Fibroblast of skin of right biceps (primary cell): ENCODE measurements at regions not wholly inside any gene's neighbourhood (a gene's known extent, or its start where the extent isn't known, plus 50 kb on each side); places are given as distances from the start of the nearest gene placed in this dataset.

Experiments
- DNase-seq: peaks from one replicate; pipeline ENCODE4 v3.0.0-alpha.2; 2013

DNA sequence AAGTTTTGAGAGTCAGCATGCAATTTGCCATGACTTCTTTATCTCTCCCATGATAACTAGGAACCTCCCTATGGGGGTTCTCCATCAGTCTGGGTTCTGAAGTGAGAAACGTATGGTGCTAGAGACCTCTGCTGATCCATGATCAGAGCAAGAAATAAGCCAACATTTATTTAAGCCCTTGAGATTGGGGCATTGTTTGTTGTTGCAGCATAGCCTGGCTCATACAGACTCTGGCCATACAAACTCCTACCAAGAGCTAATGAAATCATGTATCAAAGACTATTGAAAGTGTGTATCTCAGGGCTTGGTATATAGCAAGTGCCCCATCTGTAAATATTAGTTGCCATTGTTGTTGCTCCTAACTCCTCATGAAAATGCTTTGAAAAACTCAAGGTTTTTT, 233.9 kb downstream of the MAF start:
- DNase-seq, result no peak

DNA sequence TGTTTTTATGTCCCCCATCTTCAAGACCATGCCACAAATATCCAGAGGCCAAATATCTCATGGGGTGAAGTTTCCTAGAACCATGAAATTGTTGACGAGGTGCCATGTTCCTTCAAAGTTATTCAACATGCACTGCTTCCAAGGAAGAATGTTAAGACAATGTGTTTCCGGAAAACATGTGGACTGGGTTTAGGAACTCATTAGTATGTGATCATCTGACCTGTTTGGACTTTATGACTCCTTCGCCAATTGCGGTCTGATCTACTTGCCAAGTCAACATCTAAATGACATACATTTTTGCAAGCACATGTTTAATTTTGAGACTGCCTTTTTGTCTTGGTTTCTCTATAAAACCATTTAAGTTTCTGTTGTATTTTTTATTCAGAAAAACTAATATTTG, 234.8 kb downstream of the MAF start:
- no peak for DNase-seq

- no peak for DNase-seq
Observed at GRCh38 chr16:79363484-79363883, 237.1 kb downstream of the MAF start.

- DNase-seq, result no peak
Observed at GRCh38 chr16:79363035-79363434, 237.5 kb downstream of the MAF start.

DNA sequence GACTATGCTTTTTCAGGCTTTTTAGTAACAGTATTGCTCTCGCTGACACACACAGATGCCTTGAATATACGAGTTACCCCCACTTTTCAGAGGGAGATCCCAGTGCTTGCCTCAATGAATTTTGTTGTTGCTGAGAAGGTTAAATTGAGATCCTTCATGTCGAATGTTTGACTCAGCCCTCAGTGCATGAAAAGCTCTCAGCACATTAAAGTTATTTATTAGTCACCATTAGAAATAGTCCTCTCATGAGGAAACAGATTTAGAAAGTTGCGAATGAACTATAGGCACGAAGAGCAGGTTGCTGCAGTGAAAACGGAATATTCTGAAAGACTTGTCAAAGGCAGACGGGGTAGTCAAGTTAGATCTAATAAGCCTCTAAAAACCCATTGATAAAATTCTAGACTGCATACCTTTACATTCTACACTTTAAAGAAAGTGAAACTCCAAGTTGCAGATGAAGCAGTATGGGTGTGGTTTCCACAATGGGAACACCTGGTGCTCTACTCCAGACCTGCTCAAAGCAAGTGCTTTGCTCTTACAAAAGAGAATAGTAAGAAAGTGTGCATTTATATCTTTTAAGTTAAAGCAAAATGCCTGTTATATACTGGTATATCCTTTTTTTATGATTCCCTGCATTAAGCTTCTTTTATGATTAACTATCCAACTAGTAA, 238.1 kb downstream of the MAF start:
- DNase-seq, result no peak

DNA sequence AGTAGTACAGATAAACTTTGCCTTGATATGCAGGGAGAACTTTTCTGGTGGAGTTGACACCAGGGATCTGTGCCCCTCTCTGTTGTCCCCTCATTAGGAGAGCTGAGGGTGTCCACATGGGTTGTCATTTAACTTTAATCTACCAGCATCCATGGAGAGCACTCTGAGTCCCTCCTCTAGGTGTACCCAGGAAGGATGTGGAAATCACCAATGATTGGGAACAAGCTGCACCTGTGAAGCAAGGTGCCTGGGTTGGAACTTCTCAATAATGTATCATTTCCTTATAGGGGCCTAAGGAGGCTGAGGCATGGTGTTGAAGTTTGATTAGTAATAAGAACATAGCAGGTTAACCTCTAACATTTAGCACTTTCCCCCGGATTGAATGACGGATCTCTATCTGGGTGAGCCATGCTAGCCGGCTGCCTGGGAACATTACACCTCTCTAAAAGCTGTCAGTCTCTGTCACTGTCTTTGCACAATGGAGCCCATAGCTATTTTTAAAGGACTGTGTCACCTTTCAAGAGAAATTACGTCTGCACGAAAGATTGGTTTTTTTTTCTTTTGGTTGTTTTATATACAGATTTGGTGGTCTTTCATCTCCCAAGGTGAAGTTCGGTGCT, 239.3 kb downstream of the MAF start:
- DNase-seq, result no peak

DNA sequence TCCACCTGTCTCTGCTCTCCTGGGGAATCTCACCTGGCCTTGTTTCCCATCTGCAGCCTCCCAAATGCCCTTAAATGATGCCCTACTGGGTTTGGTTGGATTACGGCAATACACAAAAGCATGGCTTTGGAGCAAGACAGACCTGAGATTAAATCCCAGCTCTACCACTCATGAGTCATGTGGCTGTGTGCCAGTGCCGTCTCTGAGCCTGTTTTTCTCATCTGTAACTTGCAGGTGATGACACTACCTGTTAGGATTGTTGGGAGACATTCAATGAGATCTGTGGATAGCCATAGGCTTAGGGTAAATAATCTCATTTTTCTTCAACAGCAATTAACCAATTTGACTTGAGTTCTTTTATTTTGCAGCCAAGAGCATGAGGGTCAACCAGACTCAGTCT, 240.3 kb downstream of the MAF start:
- no peak for DNase-seq

DNA sequence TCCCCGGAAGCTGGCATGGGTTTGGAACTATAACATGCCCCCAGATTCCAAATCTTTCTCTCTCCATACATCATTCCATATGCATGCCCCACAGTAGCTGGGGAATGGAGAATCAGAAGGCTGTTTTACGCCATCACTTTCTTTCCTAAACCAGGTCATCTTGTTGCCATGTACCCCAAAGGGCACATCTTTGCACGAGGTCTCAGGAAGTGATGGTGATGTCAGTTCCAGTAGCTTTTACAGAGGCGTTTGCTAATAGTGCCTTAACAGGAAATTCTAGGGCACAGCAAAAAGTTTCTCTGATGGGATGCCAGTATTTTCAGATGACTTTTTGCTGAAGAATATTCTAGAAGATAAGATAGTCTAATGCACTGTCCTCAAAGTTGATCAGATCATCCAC, 241.5 kb downstream of the MAF start:
- DNase-seq, result no peak

DNA sequence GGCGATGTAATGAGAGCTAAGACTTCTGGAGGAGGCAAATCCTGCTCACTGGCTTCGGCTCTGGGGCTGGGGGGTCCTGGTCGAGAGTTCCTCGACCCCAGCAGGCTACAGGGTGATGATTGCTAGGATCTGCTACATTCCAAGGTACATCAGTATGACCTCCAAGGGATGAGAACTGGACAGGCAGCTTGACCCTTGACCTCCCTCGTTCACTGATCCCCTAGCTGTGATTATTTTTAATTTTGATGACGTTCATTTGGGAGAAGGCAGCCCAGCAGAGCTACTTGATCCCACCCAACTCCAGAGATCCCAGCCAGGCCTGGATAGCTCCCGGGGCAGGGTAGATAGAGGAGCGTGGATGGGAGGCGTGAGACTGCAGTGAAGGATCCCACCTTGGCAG, 242.3 kb downstream of the MAF start:
- DNase-seq, result no peak

- no peak for DNase-seq
Observed at GRCh38 chr16:79355600-79356358, 244.8 kb downstream of the MAF start.

GRCh38 chr16:79351927-79352326, 248.6 kb downstream of the MAF start:
- no peak for DNase-seq

- no peak for DNase-seq
Observed at GRCh38 chr16:79349803-79350202, 250.7 kb downstream of the MAF start.

DNA sequence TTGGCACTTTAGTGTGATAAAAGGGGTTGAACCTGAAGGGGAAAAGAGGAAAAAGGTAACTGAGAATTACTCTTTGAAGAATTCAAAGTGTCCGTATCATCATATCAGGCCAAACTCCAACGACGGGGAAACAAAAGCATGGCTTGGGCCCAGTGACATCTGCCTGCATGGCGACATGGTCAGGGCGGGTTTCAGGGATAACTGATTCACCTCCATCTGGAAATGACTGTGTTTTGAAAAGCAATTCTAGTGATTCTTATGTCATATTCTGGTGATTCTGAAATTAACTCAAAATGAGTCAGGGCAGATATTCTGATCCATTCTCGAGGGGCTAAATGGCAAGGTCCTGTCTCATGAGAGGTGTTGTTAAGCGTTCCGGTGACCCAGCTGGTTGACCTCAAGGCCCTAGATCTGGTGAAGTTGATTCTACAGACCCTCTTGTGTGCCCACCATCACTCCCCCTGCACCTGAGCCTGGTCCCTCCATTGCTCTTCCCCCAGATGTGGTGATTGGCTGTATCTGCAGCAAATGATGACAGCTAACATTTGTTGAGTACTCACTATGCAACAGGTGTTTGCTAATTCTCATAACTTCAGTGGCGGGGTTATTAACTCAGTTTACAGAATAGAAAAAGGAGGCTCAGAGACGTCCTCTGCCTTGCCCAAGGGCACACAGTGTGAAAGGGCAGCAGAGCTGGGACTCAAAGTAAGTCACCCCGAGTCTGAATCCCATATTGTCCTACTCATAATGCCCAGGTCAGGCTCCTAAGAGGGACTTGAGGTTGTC, 251.8 kb downstream of the MAF start:
- DNase-seq, result no peak

DNA sequence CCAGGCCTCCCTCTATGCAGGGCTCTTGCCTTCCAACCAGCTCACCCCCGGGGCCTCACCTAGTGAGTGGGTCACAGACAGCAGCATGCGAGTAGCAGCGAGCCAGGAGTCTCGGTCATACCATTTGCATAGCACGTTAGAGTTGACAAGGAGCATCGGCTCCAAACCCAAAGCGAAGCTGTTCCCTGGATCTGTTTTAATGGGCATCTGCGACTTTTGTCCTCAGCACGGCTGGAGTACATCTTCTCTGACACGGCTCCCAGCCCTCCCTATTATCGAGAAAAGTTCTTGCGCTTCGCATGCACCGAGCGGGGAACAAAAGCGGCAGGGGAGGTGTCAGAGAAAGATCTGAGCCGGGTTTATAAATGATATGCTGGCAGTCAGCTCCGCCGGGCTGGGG, 253.3 kb downstream of the MAF start:
- no peak for DNase-seq

GRCh38 chr16:79339863-79340262, 260.7 kb downstream of the MAF start:
- DNase-seq, result no peak

DNA sequence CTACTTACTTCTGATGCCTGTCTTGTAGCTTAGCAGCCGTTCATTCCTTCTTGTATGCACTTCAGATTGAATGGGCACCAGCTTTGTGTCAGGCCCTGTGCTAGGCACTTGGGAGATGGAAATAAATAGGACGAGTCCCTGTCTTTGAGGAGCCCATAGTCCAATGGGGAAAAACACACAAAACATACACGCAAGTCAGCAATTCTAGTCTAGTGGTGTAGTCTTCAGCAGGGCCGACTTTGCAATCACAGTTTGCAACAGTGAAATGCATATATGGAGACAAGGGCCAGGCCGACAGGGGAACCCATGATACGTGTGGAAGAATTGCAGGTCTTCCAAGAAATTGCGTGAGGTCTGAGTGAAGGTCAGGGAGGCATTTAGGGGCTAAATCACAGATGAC, 262.6 kb downstream of the MAF start:
- DNase-seq, result no peak

DNA sequence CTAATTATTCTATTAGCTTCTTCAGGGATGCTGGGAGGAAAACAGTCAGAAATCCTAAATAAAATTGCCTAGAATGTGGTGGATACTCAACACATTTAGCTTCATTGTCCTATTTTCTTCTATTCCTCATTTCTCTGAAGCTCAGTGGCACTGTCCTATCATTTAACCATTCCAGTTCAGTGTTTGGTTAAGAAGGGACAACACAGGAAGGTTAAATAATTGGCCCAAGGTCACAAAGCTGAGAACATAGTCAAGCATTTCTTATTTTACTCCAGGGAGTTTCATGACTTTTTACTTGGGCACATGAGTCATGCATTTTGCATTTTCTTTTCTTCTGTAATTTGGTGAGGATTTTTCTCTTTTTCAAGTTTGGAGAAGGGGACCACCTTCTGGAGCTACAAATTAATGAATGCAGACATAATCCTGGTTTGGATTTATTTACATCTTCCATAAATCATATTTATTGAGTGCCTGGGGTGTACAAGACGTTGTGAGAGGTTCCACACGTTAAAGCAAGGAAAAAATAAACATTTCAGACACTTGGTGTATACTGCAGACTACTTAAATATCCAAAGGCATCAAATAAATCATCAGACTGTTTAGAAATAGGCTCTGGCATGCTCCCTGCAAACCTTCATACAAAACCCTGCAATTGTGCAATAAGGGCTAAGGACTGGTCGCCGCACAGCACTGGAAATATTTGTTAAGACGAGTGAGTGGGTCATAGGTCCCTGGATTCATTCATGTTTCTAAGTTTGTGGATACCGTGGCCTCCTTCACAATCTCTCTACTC, 263.9 kb downstream of the MAF start:
- DNase-seq, result no peak

- no peak for DNase-seq
Observed at GRCh38 chr16:79334127-79334526, 266.4 kb downstream of the MAF start.

GRCh38 chr16:79331066-79331465, 269.5 kb downstream of the MAF start:
- DNase-seq, result no peak

DNA sequence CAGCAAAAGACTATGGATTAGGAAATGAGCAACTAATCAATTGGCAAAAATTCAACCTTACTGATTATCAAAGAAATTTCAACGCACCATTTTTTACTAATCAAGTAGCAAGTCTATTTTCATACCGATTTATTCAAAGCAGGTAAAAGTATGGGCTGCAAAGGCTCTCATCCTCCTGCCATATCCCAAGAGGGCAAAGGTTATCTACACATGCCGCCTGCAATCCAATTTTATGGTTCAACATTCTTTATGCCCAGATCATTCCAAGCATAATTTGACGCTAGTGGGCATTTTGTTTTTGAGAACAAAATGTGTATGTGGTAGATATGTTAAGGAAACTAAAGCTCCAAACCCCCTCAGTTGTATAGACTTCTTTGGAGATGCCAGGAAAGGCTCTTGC, 270.6 kb downstream of the MAF start:
- no peak for DNase-seq

DNA sequence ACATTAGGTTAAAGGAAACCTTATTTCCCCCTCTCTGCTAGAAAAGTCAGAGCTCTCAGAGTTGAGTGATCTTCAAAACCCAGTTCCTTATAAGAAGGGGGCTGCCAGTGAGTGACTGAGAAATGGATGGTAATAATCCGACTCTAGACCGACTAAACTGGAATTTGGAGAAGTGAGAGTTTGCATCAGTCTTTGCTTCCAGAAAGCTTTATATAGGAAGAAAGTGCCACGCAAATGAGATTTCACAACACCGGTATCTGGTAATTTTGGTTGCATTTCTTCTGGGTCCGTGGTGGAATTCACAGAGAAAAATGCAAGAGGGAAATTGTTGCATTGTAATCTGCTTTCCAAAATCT, 271.4 kb downstream of the MAF start:
- DNase-seq, result no peak

DNA sequence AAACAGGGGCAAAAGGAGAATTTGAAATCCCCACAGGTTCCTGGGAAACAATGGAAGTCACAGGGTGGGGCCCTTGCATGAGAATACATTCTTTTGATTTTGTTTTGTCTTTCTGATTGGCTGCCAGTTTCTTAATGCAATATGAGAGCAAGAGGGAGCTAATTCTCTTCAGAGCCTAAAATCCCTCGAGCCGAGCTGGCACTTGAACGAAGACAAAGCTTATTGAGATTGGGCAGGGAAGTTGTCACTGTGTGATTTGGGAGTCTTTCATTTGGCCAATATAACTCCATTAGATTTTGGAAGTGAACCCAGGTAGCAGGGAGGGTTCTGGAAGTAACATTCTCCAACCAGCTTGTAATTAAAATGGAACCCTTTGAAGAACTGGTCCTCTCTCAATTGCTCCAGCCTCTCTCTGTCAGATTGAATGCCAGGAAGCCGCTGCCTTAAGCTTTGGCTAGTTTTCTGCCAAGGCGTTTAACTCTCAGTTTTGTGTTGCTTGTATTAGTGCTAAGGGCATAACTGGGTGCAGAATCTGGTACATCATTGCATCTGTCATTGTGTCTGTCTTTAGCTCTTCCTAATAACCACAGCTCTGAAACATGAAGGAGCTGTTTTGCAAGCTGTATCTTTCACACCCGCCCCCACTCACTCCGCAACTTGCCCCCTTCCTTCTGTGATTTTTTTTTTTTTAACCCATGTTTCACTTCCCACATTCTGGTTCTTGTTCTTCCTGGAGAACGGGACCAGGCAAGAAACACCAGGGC, 272.0 kb downstream of the MAF start:
- no peak for DNase-seq
